IMR-90 (cell line): ENCODE measurements at regions not wholly inside any gene's neighbourhood (a gene's known extent, or its start where the extent isn't known, plus 50 kb on each side); places are given as distances from the start of the nearest gene placed in this dataset.

Source experiments
- ATAC-seq: fragments of 200-7000 bp; cut with Tn5 transposase; 2 replicates; pipeline ENCODE4 v1.9.1; 2020; ENCODE audit warnings: low read depth, mild to moderate bottlenecking, moderate library complexity
- BruUV-seq: library from RNA; stranded (reverse); fragments of 400-500 nt; replicated peaks from 2 replicates; lab custom pipeline; 2021; lab: Mats Ljungman, UMichigan
- CTCF ChIA-PET: fragments of 300-600 bp; formaldehyde crosslinking; extraction: SDS; loops from one replicate; lab custom pipeline; 2021; ENCODE audit warnings: antibody characterized with exemption; lab: Yijun Ruan, JAX
- POLR2A ChIA-PET: fragments of 300-600 bp; sonication (Branson Sonifier 250); formaldehyde crosslinking; loops from one replicate; lab custom pipeline; 2022; ENCODE audit warnings: antibody characterized with exemption; ENCODE audit not compliant: unreplicated experiment; lab: Charles Lee
- DNase-seq: peaks from one replicate; pipeline ENCODE4 v3.0.0; 2013
- H2AFZ ChIP-seq: replicated peaks from 2 replicates; pipeline ENCODE3; 2013; ENCODE audit warnings: low read length, mild to moderate bottlenecking; ENCODE audit not compliant: poor library complexity
- H2AK5ac ChIP-seq: 2 replicates; pipeline ENCODE4 v1.6.1; 2013; ENCODE audit warnings: low read depth, low read length, inconsistent platforms
- H2AK9ac ChIP-seq: replicated peaks from 2 replicates; pipeline ENCODE3; 2013; ENCODE audit warnings: mild to moderate bottlenecking, low read depth, low read length, moderate library complexity; ENCODE audit not compliant: poor library complexity
- H2BK120ac ChIP-seq: 2 replicates; pipeline ENCODE4 v1.6.1; 2013; ENCODE audit warnings: low read depth, low read length, inconsistent platforms
- H2BK15ac ChIP-seq: 3 replicates; pipeline ENCODE4 v1.6.1; 2013; ENCODE audit warnings: low read depth, low read length, inconsistent platforms
- H2BK20ac ChIP-seq: 2 replicates; pipeline ENCODE4 v1.6.1; 2013; ENCODE audit warnings: low read depth, mild to moderate bottlenecking, inconsistent platforms, low read length, moderate library complexity
- H2BK5ac ChIP-seq: 2 replicates; pipeline ENCODE4 v1.6.1; 2013; ENCODE audit warnings: mild to moderate bottlenecking, low read depth, low read length, inconsistent platforms; ENCODE audit not compliant: poor library complexity, severe bottlenecking
- H3K14ac ChIP-seq: replicated peaks from 2 replicates; pipeline ENCODE4 v1.6.1; 2013; ENCODE audit warnings: low read depth, low read length, inconsistent platforms
- H3K18ac ChIP-seq: 2 replicates; pipeline ENCODE4 v1.6.1; 2013; ENCODE audit warnings: low read depth, low read length, control low read depth
- H3K23ac ChIP-seq: 2 replicates; pipeline ENCODE4 v1.6.1; 2013; ENCODE audit warnings: low read depth, low read length, inconsistent platforms
- H3K27ac ChIP-seq: 2 replicates; pipeline ENCODE4 v1.5.1; 2013; ENCODE audit warnings: mild to moderate bottlenecking, control low read depth, low read length; ENCODE audit not compliant: insufficient read depth
- H3K27me3 ChIP-seq: 2 replicates; pipeline ENCODE4 v1.6.1; 2013; ENCODE audit warnings: low read length; ENCODE audit not compliant: control insufficient read depth, insufficient read depth
- H3K36me3 ChIP-seq: 2 replicates; pipeline ENCODE4 v1.6.1; 2013; ENCODE audit warnings: low read length, mixed read lengths; ENCODE audit not compliant: control insufficient read depth, insufficient read depth
- H3K4ac ChIP-seq: 2 replicates; pipeline ENCODE4 v1.6.1; 2013; ENCODE audit warnings: low read depth, low read length, inconsistent platforms
- H3K4me1 ChIP-seq: 2 replicates; pipeline ENCODE4 v1.6.1; 2013; ENCODE audit warnings: low read length, mixed read lengths; ENCODE audit not compliant: control insufficient read depth, insufficient read depth
- H3K4me2 ChIP-seq: 2 replicates; pipeline ENCODE4 v1.6.1; 2013; ENCODE audit warnings: low read depth, mild to moderate bottlenecking, control low read depth, low read length, moderate library complexity
- H3K4me3 ChIP-seq: 2 replicates; pipeline ENCODE4 v1.5.1; 2013; ENCODE audit warnings: low read depth, mild to moderate bottlenecking, control low read depth, low read length, moderate library complexity; ENCODE audit not compliant: insufficient read depth
- H3K56ac ChIP-seq: 2 replicates; pipeline ENCODE4 v1.6.1; 2013; ENCODE audit warnings: low read length, inconsistent platforms; ENCODE audit not compliant: insufficient read depth; ENCODE audit errors: extremely low read depth
- H3K79me1 ChIP-seq, 2 experiments: 2 replicates each; pipeline ENCODE4 v1.6.1; 2013; ENCODE audit warnings: low read length in 2 of 2, inconsistent platforms in 1 of 2, low read depth in 1 of 2
- H3K9ac ChIP-seq: 2 replicates; pipeline ENCODE4 v1.6.1; 2013; ENCODE audit warnings: low read depth, low read length, control low read depth
- H3K9me1 ChIP-seq: 2 replicates; pipeline ENCODE4 v1.6.1; 2013; ENCODE audit warnings: low read length, inconsistent platforms; ENCODE audit not compliant: insufficient read depth
- H3K9me3 ChIP-seq: 2 replicates; pipeline ENCODE4 v1.6.1; 2013; ENCODE audit warnings: low read length; ENCODE audit not compliant: control insufficient read depth, insufficient read depth
- H4K20me1 ChIP-seq: 2 replicates; pipeline ENCODE4 v1.6.1; 2013; ENCODE audit warnings: low read length, inconsistent platforms; ENCODE audit not compliant: insufficient read depth
- H4K5ac ChIP-seq: 2 replicates; pipeline ENCODE4 v1.6.1; 2013; ENCODE audit warnings: mild to moderate bottlenecking, low read depth, low read length, control low read depth
- H4K8ac ChIP-seq, 2 experiments: 2 replicates each; pipeline ENCODE4 v1.6.1; 2013; ENCODE audit warnings: low read depth in 2 of 2, low read length in 2 of 2, control low read depth in 1 of 2, inconsistent platforms in 1 of 2
- H4K91ac ChIP-seq: 2 replicates; pipeline ENCODE4 v1.6.1; 2013; ENCODE audit warnings: low read depth, low read length, inconsistent platforms; ENCODE audit not compliant: insufficient read depth
- CEBPB ChIP-seq: IDR thresholded peaks from 2 replicates; pipeline ENCODE4 v1.6.1; 2012; ENCODE audit warnings: low read depth, low read length, improper control_type of control experiment
- MAFK ChIP-seq: IDR thresholded peaks from 2 replicates; pipeline ENCODE4 v1.6.1; 2012; ENCODE audit warnings: low read depth, low read length, improper control_type of control experiment
- MXI1 ChIP-seq: IDR thresholded peaks from 2 replicates; pipeline ENCODE4 v1.6.1; 2012; ENCODE audit warnings: low read depth, mild to moderate bottlenecking, low read length, moderate library complexity, borderline replicate concordance
- POLR2A ChIP-seq: IDR thresholded peaks from 2 replicates; pipeline ENCODE4 v1.6.1; 2012; ENCODE audit warnings: mild to moderate bottlenecking, low read depth, low read length
- WGBS, 2 experiments: methylation state at CpG; one replicate each; pipeline versions ENCODE4 v1.1.5 to v1.1.7; 2013; ENCODE audit warnings: missing lambda C conversion rate in 2 of 2; ENCODE audit not compliant: insufficient read length in 1 of 2; ENCODE audit errors: extremely low coverage in 2 of 2; 5-methylcytosine and 5-hydroxymethylcytosine counted together
- dilution Hi-C: fragments of 300-500 bp; cut with HindIII; formaldehyde crosslinking; loops from one replicate; pipeline ENCODE4 v1.14.3; 2018; ENCODE audit warnings: low sequenced_read_pairs; ENCODE audit not compliant: unreplicated experiment
- in situ Hi-C: fragments of 300-500 bp; cut with MboI; formaldehyde crosslinking; loops from 3 replicates; pipeline ENCODE4 v1.14.3; 2019; ENCODE audit warnings: low sequenced_read_pairs, inconsistent platforms, mixed read lengths
- intact Hi-C: fragments of 100-400 bp; cut with micrococcal nuclease; formaldehyde crosslinking; loops from 2 replicates; pipeline ENCODE4 v1.10.0; 2022
- TF ChIP-seq, protein P1 (sequence below): fragments of 150-350 bp; IDR thresholded peaks from 2 replicates; pipeline ENCODE4 v1.6.1; 2016; ENCODE audit warnings: low read depth, mild to moderate bottlenecking, low read length, moderate library complexity, borderline replicate concordance

DNA sequence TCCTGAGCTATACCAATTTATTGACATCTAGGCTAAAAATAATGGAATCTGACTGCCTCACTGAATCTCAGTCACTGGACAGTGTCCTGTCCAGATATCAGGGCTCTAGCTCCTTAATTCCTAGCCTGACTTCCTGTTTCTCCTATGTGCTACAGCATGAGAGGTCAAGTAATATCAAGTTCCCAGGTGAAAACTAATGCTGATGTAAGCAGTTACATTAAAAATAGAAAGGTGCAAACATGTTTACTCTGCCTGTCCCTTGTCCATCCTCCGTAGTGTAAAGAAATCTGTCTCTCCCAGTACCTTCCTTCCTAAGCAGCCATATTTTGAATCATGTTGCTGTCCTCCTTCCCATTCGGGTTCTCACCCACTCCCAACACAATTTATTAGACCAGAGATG lies 145.9 kb upstream of the GHR start:
- ATAC-seq = no peak
- Histone ChIP-seq H3K56ac (no peak overlapping the region), H3K4me2 (no peak overlapping the region), H3K9me1 (no peaks in the 10 kb centered on the region), H3K4me3 (no peak overlapping the region), H3K9ac (no peak overlapping the region), H3K18ac (no peak overlapping the region), H3K4me1 (no peaks in the 10 kb centered on the region), H3K9me3 (no peaks in the 10 kb centered on the region), H3K27me3 (no peaks in the 10 kb centered on the region), H2BK15ac (no peak overlapping the region), H4K20me1 (no peaks in the 10 kb centered on the region), H3K4ac (no peak overlapping the region), H4K5ac (no peak overlapping the region), H4K91ac (no peak overlapping the region), H3K27ac (no peak overlapping the region), H2AFZ (no peak overlapping the region), H2BK120ac (no peak overlapping the region), H3K23ac (no peak overlapping the region), H4K8ac (no peak overlapping the region), H2AK9ac (no peak overlapping the region), H2BK5ac (no peak overlapping the region), H2AK5ac (no peak overlapping the region), H2BK20ac (no peak overlapping the region), H3K79me1 (no peaks in the 10 kb centered on the region), H3K14ac (no peak overlapping the region), H3K36me3 (no peaks in the 10 kb centered on the region)
- POLR2A ChIA-PET = no interaction called here
- no peak for DNase-seq
- WGBS, 2 experiments = no CpG with 5 or more reads among the region's 2 CpGs
- no TSS peak for BruUV-seq
- peak; percentile 61 for TF ChIP-seq MAFK
- no peak for TF ChIP-seq MXI1
- no peak for TF ChIP-seq CEBPB
- TF ChIP-seq POLR2A = no peak
- TF ChIP-seq, protein P1, sequence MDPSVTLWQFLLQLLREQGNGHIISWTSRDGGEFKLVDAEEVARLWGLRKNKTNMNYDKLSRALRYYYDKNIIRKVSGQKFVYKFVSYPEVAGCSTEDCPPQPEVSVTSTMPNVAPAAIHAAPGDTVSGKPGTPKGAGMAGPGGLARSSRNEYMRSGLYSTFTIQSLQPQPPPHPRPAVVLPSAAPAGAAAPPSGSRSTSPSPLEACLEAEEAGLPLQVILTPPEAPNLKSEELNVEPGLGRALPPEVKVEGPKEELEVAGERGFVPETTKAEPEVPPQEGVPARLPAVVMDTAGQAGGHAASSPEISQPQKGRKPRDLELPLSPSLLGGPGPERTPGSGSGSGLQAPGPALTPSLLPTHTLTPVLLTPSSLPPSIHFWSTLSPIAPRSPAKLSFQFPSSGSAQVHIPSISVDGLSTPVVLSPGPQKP = no peak
- in situ Hi-C loops = no loop called here
- dilution Hi-C loops = no loop called here
- intact Hi-C loops = no loop called here
- CTCF ChIA-PET = no interaction called here
